Neural cell (in vitro differentiated cells): ENCODE measurements at regions not wholly inside any gene's neighbourhood (a gene's known extent, or its start where the extent isn't known, plus 50 kb on each side); places are given as distances from the start of the nearest gene placed in this dataset.

Source experiments
- H2AFZ ChIP-seq: fragments of 200-600, 300-800 bp; sonication (generic), shearing (Covaris generic); 2 replicates; pipeline ENCODE4 v1.6.0; 2014; ENCODE audit warnings: low read depth, mild to moderate bottlenecking, antibody characterized with exemption, low read length, moderate library complexity
- H3F3A ChIP-seq: fragments of 200-600 bp; shearing (Covaris generic); 2 replicates; pipeline ENCODE4 v1.6.1; 2016; ENCODE audit warnings: mild to moderate bottlenecking, moderate library complexity, mixed read lengths, antibody characterized with exemption, low read length; ENCODE audit not compliant: insufficient read depth, poor library complexity, severe bottlenecking
- H3K27ac ChIP-seq: fragments of 200-600, 300-800 bp; sonication (generic), shearing (Covaris generic); 2 replicates; pipeline ENCODE4 v1.5.1; 2014; ENCODE audit warnings: mild to moderate bottlenecking, low read length, moderate library complexity
- H3K27me3 ChIP-seq: fragments of 300-800, 200-600 bp; sonication (generic), shearing (Covaris generic); 2 replicates; pipeline ENCODE4 v1.6.0; 2014; ENCODE audit warnings: mild to moderate bottlenecking, low read depth, low read length, moderate library complexity; ENCODE audit not compliant: insufficient read depth
- H3K36me3 ChIP-seq: fragments of 300-800, 200-600 bp; sonication (generic), shearing (Covaris generic); 2 replicates; pipeline ENCODE4 v1.5.1; 2014; ENCODE audit warnings: mild to moderate bottlenecking, antibody characterized with exemption, low read length, moderate library complexity; ENCODE audit not compliant: insufficient read depth
- H3K4me2 ChIP-seq: fragments of 300-800, 200-600 bp; sonication (generic), shearing (Covaris generic); 2 replicates; pipeline ENCODE4 v1.6.0; 2014; ENCODE audit warnings: mild to moderate bottlenecking, low read length
- H3K4me3 ChIP-seq: fragments of 300-800, 200-600 bp; sonication (generic), shearing (Covaris generic); 2 replicates; pipeline ENCODE4 v1.5.1; 2014; ENCODE audit warnings: mild to moderate bottlenecking, low read length, moderate library complexity
- H3K79me2 ChIP-seq: fragments of 200-600 bp; shearing (Covaris generic); replicated peaks from 2 replicates; pipeline ENCODE4 v1.6.0; 2014; ENCODE audit warnings: mild to moderate bottlenecking, low read length, moderate library complexity; ENCODE audit not compliant: insufficient read depth
- H3K9ac ChIP-seq: fragments of 300-800, 200-600 bp; sonication (generic), shearing (Covaris generic); 2 replicates; pipeline ENCODE4 v1.6.1; 2016; ENCODE audit warnings: mild to moderate bottlenecking, low read length, mixed read lengths
- H3K9me2 ChIP-seq: fragments of 200-600 bp; shearing (Covaris generic); 2 replicates; pipeline ENCODE4 v1.6.1; 2016; ENCODE audit warnings: mild to moderate bottlenecking, low read length, mixed read lengths; ENCODE audit not compliant: insufficient read depth
- H3K9me3 ChIP-seq: fragments of 200-600, 300-800 bp; sonication (generic), shearing (Covaris generic); 2 replicates; pipeline ENCODE4 v1.6.1; 2016; ENCODE audit warnings: mild to moderate bottlenecking, mixed run types, low read length, moderate library complexity, mixed read lengths
- H4K20me1 ChIP-seq: fragments of 200-600 bp; shearing (Covaris generic); 2 replicates; pipeline ENCODE4 v1.6.1; 2016; ENCODE audit warnings: mild to moderate bottlenecking, mixed run types; ENCODE audit not compliant: insufficient read depth
- EP300 ChIP-seq: fragments of 450-650 bp; conservative IDR thresholded peaks from 2 replicates; pipeline ENCODE4 v1.6.1; 2014; ENCODE audit warnings: antibody characterized with exemption, mild to moderate bottlenecking, moderate library complexity; ENCODE audit not compliant: poor library complexity, severe bottlenecking
- POLR2AphosphoS5 ChIP-seq: IDR thresholded peaks from 2 replicates; pipeline ENCODE4 v1.6.1; 2012
- RAD21 ChIP-seq: fragments of 450-650 bp; conservative IDR thresholded peaks from 2 replicates; pipeline ENCODE4 v1.6.1; 2014; ENCODE audit warnings: antibody characterized with exemption, mild to moderate bottlenecking, moderate library complexity
- REST ChIP-seq: IDR thresholded peaks from 2 replicates; pipeline ENCODE4 v1.6.1; 2012; ENCODE audit warnings: borderline replicate concordance
- TAF1 ChIP-seq: IDR thresholded peaks from 2 replicates; pipeline ENCODE4 v1.6.1; 2012; ENCODE audit warnings: low read depth
- TF ChIP-seq, protein P1 (sequence below): fragments of 450-650 bp; IDR thresholded peaks from 2 replicates; pipeline ENCODE4 v1.5.1; 2014; ENCODE audit warnings: antibody characterized with exemption, mild to moderate bottlenecking, moderate library complexity; ENCODE audit not compliant: poor library complexity, severe bottlenecking

GRCh38 chr5:96067894-96068614 lies 106.4 kb upstream of the ELL2 start:
- Histone ChIP-seq H3K9me3 (no peaks in the 10 kb centered on the region), H2AFZ (no peak overlapping the region), H3K4me3 (no peak overlapping the region), H3K27me3 (no peaks in the 10 kb centered on the region), H3K27ac (no peak overlapping the region), H3K9ac (no peak overlapping the region), H4K20me1 (no peaks in the 10 kb centered on the region), H3K79me2 (no peaks in the 10 kb centered on the region), H3K36me3 (no peaks in the 10 kb centered on the region), H3K9me2 (no peaks in the 10 kb centered on the region), H3K4me2 (no peak overlapping the region), H3F3A (no peaks in the 10 kb centered on the region)
- peak; percentile 19 for TF ChIP-seq REST
- TF ChIP-seq TAF1, result no peak

- no peak overlapping the region for H2AFZ ChIP-seq
Measured at GRCh38 chr5:96067251-96067650, 105.6 kb upstream of the ELL2 start.

DNA sequence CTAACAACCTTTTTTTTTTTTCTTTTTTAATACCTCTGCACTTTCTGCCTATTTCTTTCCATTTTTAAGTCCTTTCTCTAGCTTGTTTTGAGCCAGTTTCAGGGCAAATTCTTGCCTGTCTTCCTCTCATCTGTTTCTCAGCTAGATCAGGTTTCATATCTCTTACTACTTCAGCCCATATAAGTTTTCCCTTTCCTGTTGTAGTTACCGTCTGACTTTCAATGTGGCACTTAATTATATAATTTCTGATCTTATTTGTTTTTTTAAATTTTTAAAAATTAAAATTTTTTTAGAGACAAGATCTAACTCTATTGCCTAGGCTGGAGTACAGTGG lies 104.7 kb upstream of the ELL2 start:
- Histone ChIP-seq H3K27me3 (no peaks in the 10 kb centered on the region), H2AFZ (no peak overlapping the region), H3K4me3 (no peak overlapping the region)

More at GRCh38 chr5:96067251-96067650, 105.6 kb upstream of the ELL2 start:
- Histone ChIP-seq H3K79me2 (no peaks in the 10 kb centered on the region), H3K4me3 (no peak overlapping the region), H3K27ac (no peak overlapping the region), H3K9me3 (no peaks in the 10 kb centered on the region), H3K9me2 (no peaks in the 10 kb centered on the region), H3K27me3 (no peaks in the 10 kb centered on the region), H3F3A (no peaks in the 10 kb centered on the region), H3K4me2 (no peak overlapping the region), H3K36me3 (no peaks in the 10 kb centered on the region), H3K9ac (no peak overlapping the region), H4K20me1 (no peaks in the 10 kb centered on the region)
- TF ChIP-seq POLR2AphosphoS5 (no peak), RAD21 (no peak), TAF1 (no peak)

More for the DNA sequence above, 104.7 kb upstream of the ELL2 start:
- Histone ChIP-seq H3K9ac (no peak overlapping the region), H3K4me2 (no peak overlapping the region), H4K20me1 (no peaks in the 10 kb centered on the region), H3F3A (no peaks in the 10 kb centered on the region), H3K36me3 (no peaks in the 10 kb centered on the region), H3K27ac (no peak overlapping the region), H3K79me2 (no peaks in the 10 kb centered on the region), H3K9me3 (no peaks in the 10 kb centered on the region), H3K9me2 (no peaks in the 10 kb centered on the region)
- TF ChIP-seq TAF1 (no peak), EP300 (no peak), REST (no peak), POLR2AphosphoS5 (no peak)
- TF ChIP-seq, protein P1, sequence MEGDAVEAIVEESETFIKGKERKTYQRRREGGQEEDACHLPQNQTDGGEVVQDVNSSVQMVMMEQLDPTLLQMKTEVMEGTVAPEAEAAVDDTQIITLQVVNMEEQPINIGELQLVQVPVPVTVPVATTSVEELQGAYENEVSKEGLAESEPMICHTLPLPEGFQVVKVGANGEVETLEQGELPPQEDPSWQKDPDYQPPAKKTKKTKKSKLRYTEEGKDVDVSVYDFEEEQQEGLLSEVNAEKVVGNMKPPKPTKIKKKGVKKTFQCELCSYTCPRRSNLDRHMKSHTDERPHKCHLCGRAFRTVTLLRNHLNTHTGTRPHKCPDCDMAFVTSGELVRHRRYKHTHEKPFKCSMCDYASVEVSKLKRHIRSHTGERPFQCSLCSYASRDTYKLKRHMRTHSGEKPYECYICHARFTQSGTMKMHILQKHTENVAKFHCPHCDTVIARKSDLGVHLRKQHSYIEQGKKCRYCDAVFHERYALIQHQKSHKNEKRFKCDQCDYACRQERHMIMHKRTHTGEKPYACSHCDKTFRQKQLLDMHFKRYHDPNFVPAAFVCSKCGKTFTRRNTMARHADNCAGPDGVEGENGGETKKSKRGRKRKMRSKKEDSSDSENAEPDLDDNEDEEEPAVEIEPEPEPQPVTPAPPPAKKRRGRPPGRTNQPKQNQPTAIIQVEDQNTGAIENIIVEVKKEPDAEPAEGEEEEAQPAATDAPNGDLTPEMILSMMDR, result no peak
